HPDE6-E6E7 (cell line): ENCODE measurements at regions not wholly inside any gene's neighbourhood (a gene's known extent, or its start where the extent isn't known, plus 50 kb on each side); places are given as distances from the start of the nearest gene placed in this dataset.
"Not testable (repeated sequence)": the region's sequence is repeated elsewhere in the genome, so short reads cannot be mapped to it uniquely, and the experiment has no call there.

Experiments
- DNase-seq: peaks from one replicate; pipeline ENCODE4 v3.0.0; 2011; ENCODE audit warnings: missing footprints; ENCODE audit errors: extremely low spot score

GRCh38 chr17:34081269-34081668 lies 173.8 kb upstream of the CCL2 start:
- no peak for DNase-seq

- DNase-seq = no peak
Observed at GRCh38 chr17:34082404-34082803, 172.7 kb upstream of the CCL2 start.

- DNase-seq = not testable (repeated sequence)
Observed at GRCh38 chr17:34089042-34089441, 166.0 kb upstream of the CCL2 start.

- no peak for DNase-seq
Observed at GRCh38 chr17:34090593-34090992, 164.5 kb upstream of the CCL2 start.

GRCh38 chr17:34091975-34092374 lies 163.1 kb upstream of the CCL2 start:
- no peak for DNase-seq

GRCh38 chr17:34095106-34095505 lies 160.0 kb upstream of the CCL2 start:
- DNase-seq = no peak

- no peak for DNase-seq
Observed at GRCh38 chr17:34098699-34099098, 156.4 kb upstream of the CCL2 start.

GRCh38 chr17:34099859-34100515 lies 155.1 kb upstream of the CCL2 start:
- no peak for DNase-seq

GRCh38 chr17:34107019-34107418 lies 148.1 kb upstream of the CCL2 start:
- DNase-seq = no peak

- DNase-seq = no peak
Observed at GRCh38 chr17:34110315-34110714, 144.8 kb upstream of the CCL2 start.

- DNase-seq = no peak
Observed at GRCh38 chr17:34113089-34113488, 142.0 kb upstream of the CCL2 start.

GRCh38 chr17:34114174-34114573 lies 140.9 kb upstream of the CCL2 start:
- DNase-seq = no peak

GRCh38 chr17:34116306-34116705 lies 138.8 kb upstream of the CCL2 start:
- DNase-seq = no peak

- DNase-seq = no peak
Observed at GRCh38 chr17:34117332-34117731, 137.8 kb upstream of the CCL2 start.

GRCh38 chr17:34117811-34118210 lies 137.3 kb upstream of the CCL2 start:
- DNase-seq = no peak

- DNase-seq = no peak
Observed at GRCh38 chr17:34118564-34118963, 136.5 kb upstream of the CCL2 start.

- no peak for DNase-seq
Observed at GRCh38 chr17:34121311-34121710, 133.8 kb upstream of the CCL2 start.

GRCh38 chr17:34122515-34122914 lies 132.6 kb upstream of the CCL2 start:
- DNase-seq = no peak

GRCh38 chr17:34125010-34125409 lies 130.1 kb upstream of the CCL2 start:
- DNase-seq = no peak

- DNase-seq = no peak
Observed at GRCh38 chr17:34125921-34126320, 129.2 kb upstream of the CCL2 start.

- no peak for DNase-seq
Observed at GRCh38 chr17:34126496-34126895, 128.6 kb upstream of the CCL2 start.

GRCh38 chr17:34126965-34127364 lies 128.1 kb upstream of the CCL2 start:
- no peak for DNase-seq

- DNase-seq = no peak
Observed at GRCh38 chr17:34130544-34130943, 124.5 kb upstream of the CCL2 start.

GRCh38 chr17:34131386-34131785 lies 123.7 kb upstream of the CCL2 start:
- DNase-seq = no peak
